PFSK-1 (cell line): ENCODE measurements at regions not wholly inside any gene's neighbourhood (a gene's known extent, or its start where the extent isn't known, plus 50 kb on each side); places are given as distances from the start of the nearest gene placed in this dataset.

Experiments
- FOXP2 ChIP-seq: optimal IDR thresholded peaks from 2 replicates; pipeline ENCODE3; 2011; ENCODE audit warnings: borderline replicate concordance, control low read depth, inconsistent platforms; ENCODE audit not compliant: insufficient read depth; ENCODE audit errors: extremely low read length, extremely low read depth
- POLR2AphosphoS5 ChIP-seq: IDR thresholded peaks from 2 replicates; pipeline ENCODE4 v1.6.1; 2012; ENCODE audit warnings: low read depth, mild to moderate bottlenecking, control low read depth, low read length, moderate library complexity
- SIN3A ChIP-seq: IDR thresholded peaks from 2 replicates; pipeline ENCODE4 v1.6.1; 2012; ENCODE audit warnings: mild to moderate bottlenecking, low read length, moderate library complexity, borderline replicate concordance; ENCODE audit not compliant: insufficient read depth
- TAF1 ChIP-seq: IDR thresholded peaks from 2 replicates; pipeline ENCODE4 v1.6.1; 2012; ENCODE audit warnings: low read length, control low read depth, borderline replicate concordance; ENCODE audit not compliant: insufficient read depth
- TF ChIP-seq, protein P1 (sequence below), 2 experiments: IDR thresholded peaks; 2 replicates each; pipeline versions ENCODE4 v1.6.1 to v1.8.0; 2011 to 2012; ENCODE audit warnings: low read depth in 2 of 2, low read length in 2 of 2, control low read depth in 1 of 2, inconsistent platforms in 1 of 2, mild to moderate bottlenecking in 1 of 2, moderate library complexity in 1 of 2; ENCODE audit not compliant: insufficient read depth in 1 of 2

DNA sequence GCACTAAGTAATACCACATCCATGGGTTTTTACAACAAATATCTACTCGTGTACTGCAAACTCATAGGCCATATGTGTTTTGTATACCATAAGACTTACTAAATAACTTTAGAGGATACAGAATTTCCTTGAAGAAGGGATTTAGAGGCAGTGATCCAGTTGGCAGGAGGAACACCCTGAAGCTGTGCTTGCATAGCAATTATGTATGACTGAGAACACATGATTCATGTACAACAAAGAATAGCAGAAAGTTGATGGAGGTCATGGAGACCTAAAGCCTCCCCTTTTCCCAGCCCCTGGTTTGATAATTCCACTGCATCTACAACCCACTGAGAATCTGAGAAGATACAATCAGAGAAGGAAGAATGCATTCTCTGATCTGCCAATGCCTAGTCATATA lies 83.8 kb upstream of the PMFBP1 start:
- TF ChIP-seq, protein P1, sequence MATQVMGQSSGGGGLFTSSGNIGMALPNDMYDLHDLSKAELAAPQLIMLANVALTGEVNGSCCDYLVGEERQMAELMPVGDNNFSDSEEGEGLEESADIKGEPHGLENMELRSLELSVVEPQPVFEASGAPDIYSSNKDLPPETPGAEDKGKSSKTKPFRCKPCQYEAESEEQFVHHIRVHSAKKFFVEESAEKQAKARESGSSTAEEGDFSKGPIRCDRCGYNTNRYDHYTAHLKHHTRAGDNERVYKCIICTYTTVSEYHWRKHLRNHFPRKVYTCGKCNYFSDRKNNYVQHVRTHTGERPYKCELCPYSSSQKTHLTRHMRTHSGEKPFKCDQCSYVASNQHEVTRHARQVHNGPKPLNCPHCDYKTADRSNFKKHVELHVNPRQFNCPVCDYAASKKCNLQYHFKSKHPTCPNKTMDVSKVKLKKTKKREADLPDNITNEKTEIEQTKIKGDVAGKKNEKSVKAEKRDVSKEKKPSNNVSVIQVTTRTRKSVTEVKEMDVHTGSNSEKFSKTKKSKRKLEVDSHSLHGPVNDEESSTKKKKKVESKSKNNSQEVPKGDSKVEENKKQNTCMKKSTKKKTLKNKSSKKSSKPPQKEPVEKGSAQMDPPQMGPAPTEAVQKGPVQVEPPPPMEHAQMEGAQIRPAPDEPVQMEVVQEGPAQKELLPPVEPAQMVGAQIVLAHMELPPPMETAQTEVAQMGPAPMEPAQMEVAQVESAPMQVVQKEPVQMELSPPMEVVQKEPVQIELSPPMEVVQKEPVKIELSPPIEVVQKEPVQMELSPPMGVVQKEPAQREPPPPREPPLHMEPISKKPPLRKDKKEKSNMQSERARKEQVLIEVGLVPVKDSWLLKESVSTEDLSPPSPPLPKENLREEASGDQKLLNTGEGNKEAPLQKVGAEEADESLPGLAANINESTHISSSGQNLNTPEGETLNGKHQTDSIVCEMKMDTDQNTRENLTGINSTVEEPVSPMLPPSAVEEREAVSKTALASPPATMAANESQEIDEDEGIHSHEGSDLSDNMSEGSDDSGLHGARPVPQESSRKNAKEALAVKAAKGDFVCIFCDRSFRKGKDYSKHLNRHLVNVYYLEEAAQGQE (IDR thresholded peaks at IDR 0.05; ENCODE audit: insufficient read depth in 1 of 2, low read depth in 2 of 2, low read length in 2 of 2) = no peak
- TF ChIP-seq TAF1 = no peak
- no peak for TF ChIP-seq SIN3A
- TF ChIP-seq POLR2AphosphoS5 = no peak
- no peak for TF ChIP-seq FOXP2
